ENCODE measurements at regions not wholly inside any gene's neighbourhood (a gene's known extent, or its start where the extent isn't known, plus 50 kb on each side); places are given as distances from the start of the nearest gene placed in this dataset.

DNA sequence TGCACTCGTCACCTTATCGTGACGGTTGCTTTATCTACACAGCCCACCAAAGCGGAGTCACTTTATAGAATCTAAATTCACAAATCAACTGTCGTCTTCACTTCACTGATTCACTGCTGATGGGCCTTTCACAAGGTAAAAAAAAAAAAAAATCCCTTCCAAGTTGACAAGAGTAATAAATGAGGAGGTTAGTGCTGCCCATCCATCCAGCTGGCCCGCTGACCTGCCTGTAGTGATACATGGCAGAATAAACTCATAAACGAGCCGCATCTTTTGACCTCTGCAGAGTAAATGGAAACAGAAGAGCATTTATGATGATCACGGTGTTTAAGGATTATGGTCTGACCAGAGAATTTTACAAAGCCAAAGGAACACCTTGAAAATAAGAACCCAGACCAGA is 227.3 kb upstream of the IRX5 start:
- FAIRE-seq: no peak
- no peak for DNase-seq (ENCODE audit: low read depth in 1 of 2, low spot score in 1 of 2)
- 58% methylated on average over 9 of the region's 9 CpGs for WGBS (ENCODE audit: missing lambda C conversion rate)
- Histone ChIP-seq H3K27ac (no peak overlapping the region), H3K4me3 (no peak overlapping the region), H3K4me1 (no peaks in the 10 kb centered on the region), H3K9me3 (0 out of 3 replicates have a peak, but pooled peaks cover 7% of the 10 kb centered on the region), H3K4me2 (no peak overlapping the region)
- TF ChIP-seq, protein P1, sequence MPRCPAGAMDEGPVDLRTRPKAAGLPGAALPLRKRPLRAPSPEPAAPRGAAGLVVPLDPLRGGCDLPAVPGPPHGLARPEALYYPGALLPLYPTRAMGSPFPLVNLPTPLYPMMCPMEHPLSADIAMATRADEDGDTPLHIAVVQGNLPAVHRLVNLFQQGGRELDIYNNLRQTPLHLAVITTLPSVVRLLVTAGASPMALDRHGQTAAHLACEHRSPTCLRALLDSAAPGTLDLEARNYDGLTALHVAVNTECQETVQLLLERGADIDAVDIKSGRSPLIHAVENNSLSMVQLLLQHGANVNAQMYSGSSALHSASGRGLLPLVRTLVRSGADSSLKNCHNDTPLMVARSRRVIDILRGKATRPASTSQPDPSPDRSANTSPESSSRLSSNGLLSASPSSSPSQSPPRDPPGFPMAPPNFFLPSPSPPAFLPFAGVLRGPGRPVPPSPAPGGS (IDR thresholded peaks at IDR 0.05): no peak
- TF ChIP-seq CBX8 (IDR thresholded peaks at IDR 0.05) (no peak), SMC3 (IDR thresholded peaks at IDR 0.05) (no peak), NPAS2 (CRISPR knock-in tag; IDR thresholded peaks at IDR 0.05; ENCODE audit: borderline replicate concordance) (no peak), FOSL2 (IDR thresholded peaks at IDR 0.05) (no peak), FOSL2 (CRISPR knock-in tag; IDR thresholded peaks at IDR 0.05) (no peak)
- ATAC-seq: no peak
- POLR2A ChIA-PET: no interaction called here
- CTCF ChIA-PET: no interaction called here

DNA sequence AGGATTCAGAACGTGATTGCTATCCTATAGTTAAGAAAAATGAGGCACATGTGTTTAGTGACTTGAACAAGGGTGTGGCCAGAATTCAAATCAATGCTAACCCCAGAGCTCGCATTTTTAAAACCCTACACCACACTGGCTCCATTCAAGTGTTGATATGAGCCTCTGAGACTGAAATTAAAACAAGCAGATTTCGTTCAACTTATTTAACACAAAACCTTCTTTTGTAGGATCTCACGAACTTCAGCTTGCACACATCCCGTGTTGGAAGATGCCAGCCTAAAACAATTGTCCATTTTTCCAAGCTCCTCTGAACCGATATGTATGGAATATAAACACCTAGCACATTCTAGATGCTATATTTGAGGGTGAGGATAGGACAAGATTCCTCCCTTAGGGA is 231.0 kb upstream of the IRX5 start:
- ATAC-seq (no peak), FAIRE-seq (no peak), DNase-seq (ENCODE audit: low read depth in 1 of 2, low spot score in 1 of 2) (no peak)
- TF ChIP-seq, protein P2, sequence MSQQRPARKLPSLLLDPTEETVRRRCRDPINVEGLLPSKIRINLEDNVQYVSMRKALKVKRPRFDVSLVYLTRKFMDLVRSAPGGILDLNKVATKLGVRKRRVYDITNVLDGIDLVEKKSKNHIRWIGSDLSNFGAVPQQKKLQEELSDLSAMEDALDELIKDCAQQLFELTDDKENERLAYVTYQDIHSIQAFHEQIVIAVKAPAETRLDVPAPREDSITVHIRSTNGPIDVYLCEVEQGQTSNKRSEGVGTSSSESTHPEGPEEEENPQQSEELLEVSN (IDR thresholded peaks at IDR 0.05; ENCODE audit: borderline replicate concordance, low read depth): no peak
- TF ChIP-seq BHLHE40 (IDR thresholded peaks at IDR 0.05; ENCODE audit: low read depth, low read length) (no peak), EHMT2 (IDR thresholded peaks at IDR 0.05; ENCODE audit: low read depth) (no peak), MYC (IDR thresholded peaks at IDR 0.05; ENCODE audit: borderline replicate concordance, low read length) (no peak), ZFP36 (IDR thresholded peaks at IDR 0.05; ENCODE audit: borderline replicate concordance, partially characterized antibody) (no peak), ZC3H11A (IDR thresholded peaks at IDR 0.05) (no peak), MAFK (IDR thresholded peaks at IDR 0.05; ENCODE audit: partially characterized antibody) (no peak), CBX2 (IDR thresholded peaks at IDR 0.05; ENCODE audit: borderline replicate concordance, low read depth) (no peak), SREBF2 (IDR thresholded peaks at IDR 0.05) (no peak), NPAS2 (CRISPR knock-in tag; IDR thresholded peaks at IDR 0.05; ENCODE audit: borderline replicate concordance) (no peak), NFE2L2 (conservative IDR thresholded peaks at IDR 0.05; ENCODE audit: low read length) (no peak), TFCP2L1 (CRISPR knock-in tag; IDR thresholded peaks at IDR 0.05) (no peak), CHD2 (IDR thresholded peaks at IDR 0.05; ENCODE audit: low read length, partially characterized antibody) (no peak)
- TF ChIP-seq, protein P3, sequence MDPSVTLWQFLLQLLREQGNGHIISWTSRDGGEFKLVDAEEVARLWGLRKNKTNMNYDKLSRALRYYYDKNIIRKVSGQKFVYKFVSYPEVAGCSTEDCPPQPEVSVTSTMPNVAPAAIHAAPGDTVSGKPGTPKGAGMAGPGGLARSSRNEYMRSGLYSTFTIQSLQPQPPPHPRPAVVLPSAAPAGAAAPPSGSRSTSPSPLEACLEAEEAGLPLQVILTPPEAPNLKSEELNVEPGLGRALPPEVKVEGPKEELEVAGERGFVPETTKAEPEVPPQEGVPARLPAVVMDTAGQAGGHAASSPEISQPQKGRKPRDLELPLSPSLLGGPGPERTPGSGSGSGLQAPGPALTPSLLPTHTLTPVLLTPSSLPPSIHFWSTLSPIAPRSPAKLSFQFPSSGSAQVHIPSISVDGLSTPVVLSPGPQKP (IDR thresholded peaks at IDR 0.05; ENCODE audit: low read depth, low read length): no peak
- TF ChIP-seq, protein P4, sequence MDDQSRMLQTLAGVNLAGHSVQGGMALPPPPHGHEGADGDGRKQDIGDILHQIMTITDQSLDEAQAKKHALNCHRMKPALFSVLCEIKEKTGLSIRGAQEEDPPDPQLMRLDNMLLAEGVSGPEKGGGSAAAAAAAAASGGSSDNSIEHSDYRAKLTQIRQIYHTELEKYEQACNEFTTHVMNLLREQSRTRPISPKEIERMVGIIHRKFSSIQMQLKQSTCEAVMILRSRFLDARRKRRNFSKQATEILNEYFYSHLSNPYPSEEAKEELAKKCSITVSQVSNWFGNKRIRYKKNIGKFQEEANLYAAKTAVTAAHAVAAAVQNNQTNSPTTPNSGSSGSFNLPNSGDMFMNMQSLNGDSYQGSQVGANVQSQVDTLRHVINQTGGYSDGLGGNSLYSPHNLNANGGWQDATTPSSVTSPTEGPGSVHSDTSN (IDR thresholded peaks at IDR 0.05): no peak
- TF ChIP-seq, protein P5, sequence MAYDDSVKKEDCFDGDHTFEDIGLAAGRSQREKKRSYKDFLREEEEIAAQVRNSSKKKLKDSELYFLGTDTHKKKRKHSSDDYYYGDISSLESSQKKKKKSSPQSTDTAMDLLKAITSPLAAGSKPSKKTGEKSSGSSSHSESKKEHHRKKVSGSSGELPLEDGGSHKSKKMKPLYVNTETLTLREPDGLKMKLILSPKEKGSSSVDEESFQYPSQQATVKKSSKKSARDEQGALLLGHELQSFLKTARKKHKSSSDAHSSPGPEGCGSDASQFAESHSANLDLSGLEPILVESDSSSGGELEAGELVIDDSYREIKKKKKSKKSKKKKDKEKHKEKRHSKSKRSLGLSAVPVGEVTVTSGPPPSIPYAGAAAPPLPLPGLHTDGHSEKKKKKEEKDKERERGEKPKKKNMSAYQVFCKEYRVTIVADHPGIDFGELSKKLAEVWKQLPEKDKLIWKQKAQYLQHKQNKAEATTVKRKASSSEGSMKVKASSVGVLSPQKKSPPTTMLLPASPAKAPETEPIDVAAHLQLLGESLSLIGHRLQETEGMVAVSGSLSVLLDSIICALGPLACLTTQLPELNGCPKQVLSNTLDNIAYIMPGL (CRISPR knock-in tag; IDR thresholded peaks at IDR 0.05; ENCODE audit: borderline replicate concordance): no peak
- Histone ChIP-seq H3K4me3 (no peak overlapping the region), H3K4me1 (no peaks in the 10 kb centered on the region), H3K9me3 (0 out of 3 replicates have a peak, but pooled peaks cover 7% of the 10 kb centered on the region), H3K27ac (no peak overlapping the region), H3K4me2 (no peak overlapping the region)
- 3% methylated on average over 6 of the region's 6 CpGs for WGBS (ENCODE audit: missing lambda C conversion rate)
- ChIA-PET CTCF (no interaction called here), POLR2A (no interaction called here)

Measured in A549 (cell line).